ENCODE measurements at regions not wholly inside any gene's neighbourhood (a gene's known extent, or its start where the extent isn't known, plus 50 kb on each side); places are given as distances from the start of the nearest gene placed in this dataset.

DNA sequence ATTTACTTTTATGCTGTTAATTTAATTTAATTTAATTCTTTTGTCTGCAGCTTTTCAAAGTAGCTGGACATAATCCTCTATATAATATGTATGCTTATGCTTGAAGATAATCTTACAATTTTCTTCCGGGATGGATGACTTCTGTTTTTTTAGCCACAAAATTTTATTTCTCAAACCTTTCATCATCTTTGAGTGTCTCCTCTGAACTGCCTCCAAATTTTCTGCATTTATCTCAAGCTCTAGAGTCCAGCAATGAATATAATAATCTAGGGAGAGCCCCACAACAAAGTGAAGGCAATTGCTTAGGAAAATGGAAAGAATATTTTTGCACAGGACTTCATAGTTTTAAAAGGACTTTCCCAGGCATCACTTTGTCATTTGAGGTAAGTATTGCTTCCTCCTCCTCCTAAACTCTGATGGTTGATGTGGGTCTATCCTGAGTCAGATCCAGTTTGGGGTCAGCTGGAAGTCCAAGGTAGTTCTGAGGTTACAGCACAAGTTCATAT is 53.7 kb upstream of the FAM3C start:
- DNase-seq (ENCODE audit: low spot score): no peak

DNA sequence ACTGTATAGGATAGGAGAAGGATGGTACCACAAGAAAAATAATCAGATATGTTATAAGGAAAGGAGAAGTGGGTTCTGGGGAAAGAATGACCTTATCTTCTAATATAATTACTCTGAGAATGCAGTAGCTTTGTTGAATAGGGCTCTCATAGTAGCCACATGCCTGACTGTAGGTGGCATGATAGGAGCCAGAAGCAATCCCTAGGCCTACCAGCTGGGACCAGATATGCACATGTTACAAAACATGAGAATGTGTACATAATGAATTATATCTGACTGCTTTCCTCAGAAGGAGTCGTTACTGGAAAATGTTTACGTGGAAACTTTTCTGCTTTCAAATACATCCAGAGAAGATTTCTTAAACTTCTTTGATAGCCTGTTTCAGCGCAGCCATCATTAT is 53.2 kb upstream of the FAM3C start:
- no peak for DNase-seq (ENCODE audit: low spot score)

DNA sequence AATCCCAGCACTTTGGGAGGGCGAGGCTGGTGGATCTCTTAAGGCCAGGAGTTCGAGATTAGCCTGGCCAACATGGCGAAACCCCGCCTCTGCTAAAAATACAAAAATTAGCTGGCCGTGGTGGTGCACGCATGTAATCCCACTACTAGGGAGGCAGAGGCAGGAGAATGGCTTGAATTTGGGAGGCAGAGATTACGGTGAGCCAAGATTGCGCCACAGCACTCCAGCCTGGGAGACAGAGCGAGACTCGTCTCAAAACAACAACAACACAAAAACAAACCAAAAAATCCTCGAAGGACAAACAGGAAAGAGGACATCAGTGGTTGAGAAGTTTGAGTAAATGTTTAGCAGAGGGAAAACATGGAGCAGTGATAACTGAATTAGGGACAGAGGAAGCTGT is 52.3 kb upstream of the FAM3C start:
- DNase-seq (ENCODE audit: low spot score): no peak

DNA sequence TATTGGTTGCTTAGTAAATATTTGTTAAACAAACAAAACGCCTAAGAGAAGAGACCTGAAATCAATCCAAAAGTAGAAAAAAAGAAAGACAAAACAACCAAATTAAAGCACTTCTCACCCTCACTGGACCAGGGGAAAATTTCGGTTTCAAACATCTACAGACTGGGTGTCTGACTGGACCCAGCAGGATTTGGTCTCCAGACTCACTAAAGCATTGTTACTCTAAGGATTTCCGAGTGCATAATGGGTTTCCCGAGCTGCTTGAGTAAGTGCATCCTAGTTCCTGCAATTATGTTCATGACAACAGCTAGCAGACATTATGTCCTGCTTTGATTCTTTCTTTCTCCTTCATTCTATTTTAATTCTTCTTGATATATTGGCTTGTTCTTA is 51.8 kb upstream of the FAM3C start:
- no peak for DNase-seq (ENCODE audit: low spot score)

DNA sequence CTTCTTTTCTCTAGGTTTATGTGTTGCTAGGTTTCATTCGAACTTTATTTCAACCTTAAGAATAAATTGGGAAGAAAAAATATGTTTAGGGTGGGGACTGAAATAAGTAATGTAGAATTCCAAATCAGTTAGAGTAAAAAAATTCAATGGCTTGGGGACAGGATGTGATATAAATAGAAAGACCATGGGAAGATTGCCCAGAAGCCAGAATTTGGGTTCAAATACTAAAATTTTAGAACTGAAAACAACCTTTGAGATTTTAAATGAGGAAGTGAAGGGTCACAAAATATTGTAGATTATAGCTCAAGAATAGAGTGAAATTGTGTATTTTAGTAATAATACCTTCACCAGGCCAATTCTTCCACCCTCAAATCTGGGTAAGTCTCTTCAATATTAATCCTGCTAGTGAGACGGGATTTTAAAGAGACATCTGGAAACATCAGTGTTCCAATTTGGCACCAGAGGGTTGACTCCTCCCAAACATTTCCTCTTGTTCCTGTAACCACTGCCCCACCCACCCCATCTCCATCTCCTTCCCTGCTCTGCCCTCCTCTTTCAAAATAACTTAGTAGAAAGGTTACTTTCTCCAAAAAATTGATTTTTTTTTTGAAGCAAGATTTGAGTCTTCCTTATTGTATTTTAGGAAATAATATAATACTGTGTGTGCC is 51.3 kb upstream of the FAM3C start:
- DNase-seq (ENCODE audit: low spot score): no peak

DNA sequence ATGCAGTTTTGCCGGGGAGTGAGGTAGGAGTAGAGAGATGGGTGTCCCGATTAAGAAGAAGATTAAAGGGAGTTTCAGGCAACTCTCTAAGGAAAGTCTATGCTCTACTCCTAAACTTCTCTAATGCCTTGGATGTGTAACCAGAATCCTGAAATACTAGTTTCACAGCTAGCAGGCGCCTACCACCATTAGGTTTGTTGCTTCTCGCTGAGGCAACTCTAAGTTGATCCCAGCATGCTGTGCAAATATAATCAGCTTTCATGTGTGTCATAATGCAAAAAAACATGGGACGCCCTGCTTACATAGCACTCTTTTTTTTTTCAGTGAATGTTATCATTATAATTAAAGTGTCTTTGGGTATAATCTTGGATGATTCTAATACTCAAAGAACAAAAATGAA is 50.4 kb upstream of the FAM3C start:
- DNase-seq (ENCODE audit: low spot score): no peak

Data from Ammon's horn (tissue), 1 donor.